ENCODE measurements at regions not wholly inside any gene's neighbourhood (a gene's known extent, or its start where the extent isn't known, plus 50 kb on each side); places are given as distances from the start of the nearest gene placed in this dataset.
"Not testable (repeated sequence)": the region's sequence is repeated elsewhere in the genome, so short reads cannot be mapped to it uniquely, and the experiment has no call there.

- DNase-seq (ENCODE audit: low read depth in 1 of 2, low spot score in 1 of 2), result no peak
- in situ Hi-C loops (cut with HindIII; ENCODE audit: low pct_unique_long_range_greater_than_20kb, low sequenced_read_pairs), result no loop called here
- TF ChIP-seq JUND (IDR thresholded peaks at IDR 0.05; ENCODE audit: low read depth), result no peak
Observed at GRCh38 chr5:126139086-126139485, 284.1 kb upstream of the GRAMD2B start.

GRCh38 chr5:126139773-126140172 is 283.4 kb upstream of the GRAMD2B start:
- in situ Hi-C loops (cut with HindIII; ENCODE audit: low pct_unique_long_range_greater_than_20kb, low sequenced_read_pairs), result no loop called here
- TF ChIP-seq JUND (IDR thresholded peaks at IDR 0.05; ENCODE audit: low read depth), result peak; percentile 45
- peak in 1 of 2 experiments; percentile 28 for DNase-seq (ENCODE audit: low read depth in 1 of 2, low spot score in 1 of 2)

GRCh38 chr5:126143622-126144021 is 279.6 kb upstream of the GRAMD2B start:
- in situ Hi-C loops (cut with HindIII; ENCODE audit: low pct_unique_long_range_greater_than_20kb, low sequenced_read_pairs), result no loop called here

GRCh38 chr5:126150319-126150718 is 272.9 kb upstream of the GRAMD2B start:
- in situ Hi-C loops (cut with HindIII; ENCODE audit: low pct_unique_long_range_greater_than_20kb, low sequenced_read_pairs), result not testable (repeated sequence)

More at GRCh38 chr5:126143622-126144021, 279.6 kb upstream of the GRAMD2B start:
- no peak for TF ChIP-seq JUND (IDR thresholded peaks at IDR 0.05; ENCODE audit: low read depth)
- no peak for DNase-seq (ENCODE audit: low read depth in 1 of 2, low spot score in 1 of 2)

GRCh38 chr5:126155298-126155697 is 267.9 kb upstream of the GRAMD2B start:
- in situ Hi-C loops (cut with HindIII; ENCODE audit: low pct_unique_long_range_greater_than_20kb, low sequenced_read_pairs), result not testable (repeated sequence)

More at GRCh38 chr5:126150319-126150718, 272.9 kb upstream of the GRAMD2B start:
- DNase-seq (ENCODE audit: low read depth in 1 of 2, low spot score in 1 of 2), result not testable (repeated sequence)

GRCh38 chr5:126166368-126166767 is 256.8 kb upstream of the GRAMD2B start:
- TF ChIP-seq JUND (IDR thresholded peaks at IDR 0.05; ENCODE audit: low read depth), result no peak

More at GRCh38 chr5:126155298-126155697, 267.9 kb upstream of the GRAMD2B start:
- DNase-seq (ENCODE audit: low read depth in 1 of 2, low spot score in 1 of 2), result not testable (repeated sequence)

GRCh38 chr5:126168785-126169184 is 254.4 kb upstream of the GRAMD2B start:
- no peak for DNase-seq (ENCODE audit: low read depth in 1 of 2, low spot score in 1 of 2)
- TF ChIP-seq JUND (IDR thresholded peaks at IDR 0.05; ENCODE audit: low read depth), result no peak
- in situ Hi-C loops (cut with HindIII; ENCODE audit: low pct_unique_long_range_greater_than_20kb, low sequenced_read_pairs), result no loop called here

More at GRCh38 chr5:126166368-126166767, 256.8 kb upstream of the GRAMD2B start:
- in situ Hi-C loops (cut with HindIII; ENCODE audit: low pct_unique_long_range_greater_than_20kb, low sequenced_read_pairs), result no loop called here
- no peak for DNase-seq (ENCODE audit: low read depth in 1 of 2, low spot score in 1 of 2)

- no peak for DNase-seq (ENCODE audit: low read depth in 1 of 2, low spot score in 1 of 2)
- TF ChIP-seq JUND (IDR thresholded peaks at IDR 0.05; ENCODE audit: low read depth), result no peak
- in situ Hi-C loops (cut with HindIII; ENCODE audit: low pct_unique_long_range_greater_than_20kb, low sequenced_read_pairs), result no loop called here
Observed at GRCh38 chr5:126171916-126172315, 251.3 kb upstream of the GRAMD2B start.

- in situ Hi-C loops (cut with HindIII; ENCODE audit: low pct_unique_long_range_greater_than_20kb, low sequenced_read_pairs), result no loop called here
Observed at GRCh38 chr5:126172812-126173211, 250.4 kb upstream of the GRAMD2B start.

GRCh38 chr5:126178521-126178920 is 244.7 kb upstream of the GRAMD2B start:
- no peak for TF ChIP-seq JUND (IDR thresholded peaks at IDR 0.05; ENCODE audit: low read depth)
- no peak for DNase-seq (ENCODE audit: low read depth in 1 of 2, low spot score in 1 of 2)
- in situ Hi-C loops (cut with HindIII; ENCODE audit: low pct_unique_long_range_greater_than_20kb, low sequenced_read_pairs), result no loop called here

More at GRCh38 chr5:126172812-126173211, 250.4 kb upstream of the GRAMD2B start:
- TF ChIP-seq JUND (IDR thresholded peaks at IDR 0.05; ENCODE audit: low read depth), result no peak
- DNase-seq (ENCODE audit: low read depth in 1 of 2, low spot score in 1 of 2), result no peak

- TF ChIP-seq JUND (IDR thresholded peaks at IDR 0.05; ENCODE audit: low read depth), result peak; percentile 62
Observed at GRCh38 chr5:126182971-126183695, 240.1 kb upstream of the GRAMD2B start.

GRCh38 chr5:126184474-126184873 is 238.7 kb upstream of the GRAMD2B start:
- TF ChIP-seq JUND (IDR thresholded peaks at IDR 0.05; ENCODE audit: low read depth), result no peak
- DNase-seq (ENCODE audit: low read depth in 1 of 2, low spot score in 1 of 2), result no peak
- in situ Hi-C loops (cut with HindIII; ENCODE audit: low pct_unique_long_range_greater_than_20kb, low sequenced_read_pairs), result no loop called here

More at GRCh38 chr5:126182971-126183695, 240.1 kb upstream of the GRAMD2B start:
- in situ Hi-C loops (cut with HindIII; ENCODE audit: low pct_unique_long_range_greater_than_20kb, low sequenced_read_pairs), result no loop called here
- DNase-seq (ENCODE audit: low read depth in 1 of 2, low spot score in 1 of 2), result peak in 1 of 2 experiments; percentile 74

GRCh38 chr5:126186210-126186609 is 237.0 kb upstream of the GRAMD2B start:
- no peak for TF ChIP-seq JUND (IDR thresholded peaks at IDR 0.05; ENCODE audit: low read depth)
- in situ Hi-C loops (cut with HindIII; ENCODE audit: low pct_unique_long_range_greater_than_20kb, low sequenced_read_pairs), result no loop called here
- DNase-seq (ENCODE audit: low read depth in 1 of 2, low spot score in 1 of 2), result no peak

- DNase-seq (ENCODE audit: low read depth in 1 of 2, low spot score in 1 of 2), result no peak
- no peak for TF ChIP-seq JUND (IDR thresholded peaks at IDR 0.05; ENCODE audit: low read depth)
- in situ Hi-C loops (cut with HindIII; ENCODE audit: low pct_unique_long_range_greater_than_20kb, low sequenced_read_pairs), result no loop called here
Observed at GRCh38 chr5:126188804-126189203, 234.4 kb upstream of the GRAMD2B start.
